Testis (tissue), 2 donors: ENCODE measurements at regions not wholly inside any gene's neighbourhood (a gene's known extent, or its start where the extent isn't known, plus 50 kb on each side); places are given as distances from the start of the nearest gene placed in this dataset.

Source experiments
- DNase-seq: peaks from one replicate; pipeline ENCODE4 v3.0.0-alpha.2; 2019
- H3K27ac ChIP-seq, 2 donors: fragments of 200-600 bp; sonication (generic); one replicate each; pipeline ENCODE4 v1.5.1; 2019
- H3K27me3 ChIP-seq: fragments of 200-600 bp; sonication (generic); one replicate; pipeline ENCODE4 v1.5.1; 2019
- H3K36me3 ChIP-seq: fragments of 200-600 bp; sonication (generic); one replicate; pipeline ENCODE4 v1.5.1; 2017; ENCODE audit warnings: low read depth; ENCODE audit errors: missing control alignments
- H3K4me1 ChIP-seq: fragments of 200-600 bp; sonication (generic); one replicate; pipeline ENCODE4 v1.5.1; 2019
- H3K4me3 ChIP-seq, 2 donors: fragments of 200-600 bp; sonication (generic); one replicate each; pipeline ENCODE4 v1.5.1; 2017 to 2019
- H3K9me3 ChIP-seq: fragments of 200-600 bp; sonication (generic); one replicate; pipeline ENCODE4 v1.5.1; 2017
- POLR2A ChIP-seq: fragments of 450-650 bp; IDR thresholded peaks from one replicate; pipeline ENCODE4 v1.6.1; 2017; ENCODE audit warnings: antibody characterized with exemption, mild to moderate bottlenecking, moderate library complexity
- WGBS, 2 donors: methylation state at CpG; one replicate each; pipeline ENCODE4 v1.1.5; 2018; 5-methylcytosine and 5-hydroxymethylcytosine counted together
- intact Hi-C: fragments of 100-400 bp; cut with DNase I; formaldehyde crosslinking; loops from one replicate; pipeline ENCODE4 v1.15.1; 2023; ENCODE audit warnings: low total_unique reads
- TF ChIP-seq, protein P1 (sequence below), 3 experiments: fragments of 450-650 bp in 2 of 3; fragments of 200-600 bp in 1 of 3; sonication (generic) in 1 of 3; IDR thresholded peaks; one replicate each; pipeline ENCODE4 v1.5.1; 2016 to 2019; ENCODE audit warnings: antibody characterized with exemption in 3 of 3, mild to moderate bottlenecking in 2 of 3, moderate library complexity in 1 of 3

GRCh38 chr10:45500304-45500703 lies 126.3 kb downstream of the ALOX5 start:
- Histone ChIP-seq H3K27me3 (no peaks in the 10 kb centered on the region), H3K9me3 (no peaks in the 10 kb centered on the region), H3K27ac (no peak overlapping the region), H3K36me3 (no peaks in the 10 kb centered on the region), H3K4me1 (no peaks in the 10 kb centered on the region), H3K4me3 (no peak overlapping the region)
- DNase-seq, result no peak
- TF ChIP-seq, protein P1, sequence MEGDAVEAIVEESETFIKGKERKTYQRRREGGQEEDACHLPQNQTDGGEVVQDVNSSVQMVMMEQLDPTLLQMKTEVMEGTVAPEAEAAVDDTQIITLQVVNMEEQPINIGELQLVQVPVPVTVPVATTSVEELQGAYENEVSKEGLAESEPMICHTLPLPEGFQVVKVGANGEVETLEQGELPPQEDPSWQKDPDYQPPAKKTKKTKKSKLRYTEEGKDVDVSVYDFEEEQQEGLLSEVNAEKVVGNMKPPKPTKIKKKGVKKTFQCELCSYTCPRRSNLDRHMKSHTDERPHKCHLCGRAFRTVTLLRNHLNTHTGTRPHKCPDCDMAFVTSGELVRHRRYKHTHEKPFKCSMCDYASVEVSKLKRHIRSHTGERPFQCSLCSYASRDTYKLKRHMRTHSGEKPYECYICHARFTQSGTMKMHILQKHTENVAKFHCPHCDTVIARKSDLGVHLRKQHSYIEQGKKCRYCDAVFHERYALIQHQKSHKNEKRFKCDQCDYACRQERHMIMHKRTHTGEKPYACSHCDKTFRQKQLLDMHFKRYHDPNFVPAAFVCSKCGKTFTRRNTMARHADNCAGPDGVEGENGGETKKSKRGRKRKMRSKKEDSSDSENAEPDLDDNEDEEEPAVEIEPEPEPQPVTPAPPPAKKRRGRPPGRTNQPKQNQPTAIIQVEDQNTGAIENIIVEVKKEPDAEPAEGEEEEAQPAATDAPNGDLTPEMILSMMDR (IDR thresholded peaks at IDR 0.05), result no peak
- TF ChIP-seq POLR2A, result no peak
- WGBS, 2 donors, result 88 to 100% methylated on average over 1 of the region's 1 CpG
- intact Hi-C loops, result no loop called here

DNA sequence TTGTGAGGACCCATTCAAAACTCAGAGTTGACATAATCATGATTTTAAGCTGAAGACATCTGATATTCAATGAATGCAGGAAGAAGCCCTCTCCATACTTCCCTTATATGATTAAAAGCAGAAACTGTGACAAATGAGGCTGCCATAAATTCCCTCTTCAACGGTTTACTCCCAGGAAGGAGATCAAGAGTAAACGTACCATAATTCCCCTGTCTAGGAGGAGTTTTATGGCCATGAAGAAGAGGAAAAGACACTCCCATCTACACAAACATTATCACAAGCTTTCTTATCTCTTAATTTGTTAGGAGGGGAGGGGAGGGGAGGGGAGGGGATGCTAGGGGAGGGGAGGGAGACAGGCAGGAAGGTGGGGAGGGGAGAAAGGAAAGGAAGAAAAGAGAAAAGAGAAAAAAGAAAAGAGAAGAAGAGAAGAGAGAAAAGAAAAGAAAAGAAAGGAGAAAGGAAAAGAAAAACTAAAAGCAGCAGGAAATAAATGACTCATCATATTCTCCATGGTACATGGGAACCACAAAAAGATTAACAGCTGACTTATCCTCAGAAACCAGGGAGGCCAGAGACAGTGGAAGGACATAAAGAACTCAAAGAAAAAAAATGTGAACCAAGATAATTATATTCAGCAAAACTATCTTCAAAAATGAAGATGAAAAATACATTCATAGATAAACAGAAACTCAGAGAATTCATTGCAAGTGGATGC lies 121.6 kb downstream of the ALOX5 start:
- no peak for DNase-seq
- TF ChIP-seq, protein P1 (IDR thresholded peaks at IDR 0.05), result no peak
- no peak for TF ChIP-seq POLR2A
- Histone ChIP-seq H3K36me3 (no peaks in the 10 kb centered on the region), H3K27ac (no peak overlapping the region), H3K4me1 (no peaks in the 10 kb centered on the region), H3K27me3 (no peaks in the 10 kb centered on the region), H3K4me3 (no peak overlapping the region), H3K9me3 (no peaks in the 10 kb centered on the region)
- intact Hi-C loops, result no loop called here
- 62 to 63% methylated on average over 2 of the region's 2 CpGs for WGBS, 2 donors
